Stimulated activated CD4-positive, alpha-beta T cell treated with anti-CD3 and anti-CD28 coated beads, Interleukin-2, amount 100 ng/mL, for 4 hours (primary cell): ENCODE measurements at regions not wholly inside any gene's neighbourhood (a gene's known extent, or its start where the extent isn't known, plus 50 kb on each side); places are given as distances from the start of the nearest gene placed in this dataset.

ENCODE experiments used
- DNase-seq: peaks from one replicate; pipeline ENCODE4 v3.0.0-alpha.2; 2020; ENCODE audit warnings: low read depth

DNA sequence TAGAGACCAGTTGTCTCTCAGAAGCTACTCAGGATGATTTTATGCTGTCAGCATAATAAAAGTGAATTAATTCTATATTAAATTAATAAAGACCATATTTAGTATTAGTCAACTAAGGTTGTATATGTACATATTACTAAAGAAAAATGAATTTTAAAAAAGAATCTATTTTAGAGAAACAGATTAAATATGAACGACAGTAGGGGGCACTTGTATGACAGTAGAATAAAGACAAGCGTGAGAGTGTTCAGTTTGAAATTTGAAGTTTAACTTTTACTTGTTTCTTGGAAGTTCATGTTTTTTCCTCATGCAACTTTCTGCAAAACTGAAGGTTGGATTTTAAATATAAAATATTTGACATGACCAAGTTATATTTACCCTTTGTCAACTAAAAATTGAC lies 67.9 kb upstream of the MACF1 start:
- no peak for DNase-seq

DNA sequence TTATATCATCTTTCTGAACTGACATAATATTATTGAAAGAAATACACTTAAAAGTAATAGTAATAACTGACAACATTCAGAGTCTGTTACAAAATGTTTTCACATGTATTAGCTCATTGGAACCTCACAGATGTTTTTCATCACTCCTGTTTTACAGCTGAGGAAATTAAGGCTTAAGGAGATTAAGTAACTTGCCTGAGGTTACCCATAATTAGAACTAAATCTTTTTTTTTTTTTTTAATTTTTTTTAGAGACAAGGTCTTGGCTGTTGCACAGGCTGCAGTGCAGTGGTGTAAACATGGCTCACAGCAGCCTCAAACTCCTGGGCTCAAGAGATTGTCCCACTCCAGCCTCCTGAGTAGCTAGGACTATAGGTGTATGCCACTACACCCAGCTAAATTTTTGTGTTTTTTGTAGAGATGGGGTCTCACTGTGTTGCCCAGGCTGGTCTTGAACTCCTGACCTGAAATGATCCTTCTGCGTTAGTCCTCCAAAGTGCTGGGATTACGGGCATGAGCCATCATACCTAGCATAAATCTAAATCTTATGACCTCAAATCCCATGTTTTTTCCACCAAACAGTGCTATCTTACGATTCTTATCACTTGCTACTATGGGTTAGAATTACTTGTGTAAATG lies 64.7 kb upstream of the MACF1 start:
- DNase-seq = no peak

- no peak for DNase-seq
Observed at GRCh38 chr1:39141925-39142324, 62.6 kb upstream of the MACF1 start.

GRCh38 chr1:39142401-39143060 lies 62.0 kb upstream of the MACF1 start:
- no peak for DNase-seq

GRCh38 chr1:39144924-39145323 lies 59.6 kb upstream of the MACF1 start:
- no peak for DNase-seq

DNA sequence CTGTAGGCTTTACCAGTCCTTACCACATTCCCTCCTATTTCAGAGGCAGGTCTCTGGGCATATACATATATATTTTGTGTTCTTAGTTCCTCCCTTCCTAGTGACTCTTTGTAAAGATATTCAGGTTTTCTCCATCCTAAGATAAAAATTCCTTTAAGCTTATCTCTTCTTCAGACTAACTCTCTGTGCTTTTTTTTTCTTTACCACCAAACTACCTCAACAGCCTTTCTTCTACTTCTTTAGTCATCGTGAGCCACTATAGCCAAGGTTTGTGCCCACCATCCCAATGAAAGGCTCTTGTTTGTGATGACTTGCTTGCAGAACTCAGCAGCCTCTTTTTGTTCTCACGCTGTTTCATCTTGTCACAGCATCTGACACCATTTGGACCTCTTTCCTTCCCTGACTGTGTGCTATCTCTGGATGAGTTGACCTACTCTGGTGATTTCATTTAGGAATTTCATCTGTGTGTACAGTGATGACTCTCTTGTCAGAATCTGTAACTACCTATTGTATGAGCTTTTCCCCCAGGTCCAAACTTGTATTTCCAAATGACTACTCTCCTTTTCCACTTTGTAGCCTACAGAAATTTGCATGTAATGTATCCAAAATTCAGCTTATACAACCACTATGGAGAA lies 59.0 kb upstream of the MACF1 start:
- no peak for DNase-seq

DNA sequence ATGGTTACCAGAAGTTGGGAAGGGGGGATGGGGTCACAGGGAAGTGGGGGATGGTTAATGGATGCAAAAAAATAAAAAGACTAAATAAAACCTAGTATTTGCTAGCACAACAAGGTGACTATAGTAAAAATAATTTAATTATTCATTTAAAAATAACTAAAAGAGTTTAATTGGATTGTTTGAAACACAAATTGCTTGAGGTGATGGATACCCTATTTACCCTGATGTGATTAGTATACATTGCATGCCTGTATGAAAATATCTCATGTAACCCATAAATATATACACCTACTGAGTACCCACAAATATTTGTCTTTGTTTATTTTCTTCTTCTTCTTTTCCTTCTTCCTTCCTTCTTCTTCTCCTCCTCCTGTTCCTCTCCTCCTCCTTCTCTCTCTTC lies 57.8 kb upstream of the MACF1 start:
- DNase-seq = no peak

DNA sequence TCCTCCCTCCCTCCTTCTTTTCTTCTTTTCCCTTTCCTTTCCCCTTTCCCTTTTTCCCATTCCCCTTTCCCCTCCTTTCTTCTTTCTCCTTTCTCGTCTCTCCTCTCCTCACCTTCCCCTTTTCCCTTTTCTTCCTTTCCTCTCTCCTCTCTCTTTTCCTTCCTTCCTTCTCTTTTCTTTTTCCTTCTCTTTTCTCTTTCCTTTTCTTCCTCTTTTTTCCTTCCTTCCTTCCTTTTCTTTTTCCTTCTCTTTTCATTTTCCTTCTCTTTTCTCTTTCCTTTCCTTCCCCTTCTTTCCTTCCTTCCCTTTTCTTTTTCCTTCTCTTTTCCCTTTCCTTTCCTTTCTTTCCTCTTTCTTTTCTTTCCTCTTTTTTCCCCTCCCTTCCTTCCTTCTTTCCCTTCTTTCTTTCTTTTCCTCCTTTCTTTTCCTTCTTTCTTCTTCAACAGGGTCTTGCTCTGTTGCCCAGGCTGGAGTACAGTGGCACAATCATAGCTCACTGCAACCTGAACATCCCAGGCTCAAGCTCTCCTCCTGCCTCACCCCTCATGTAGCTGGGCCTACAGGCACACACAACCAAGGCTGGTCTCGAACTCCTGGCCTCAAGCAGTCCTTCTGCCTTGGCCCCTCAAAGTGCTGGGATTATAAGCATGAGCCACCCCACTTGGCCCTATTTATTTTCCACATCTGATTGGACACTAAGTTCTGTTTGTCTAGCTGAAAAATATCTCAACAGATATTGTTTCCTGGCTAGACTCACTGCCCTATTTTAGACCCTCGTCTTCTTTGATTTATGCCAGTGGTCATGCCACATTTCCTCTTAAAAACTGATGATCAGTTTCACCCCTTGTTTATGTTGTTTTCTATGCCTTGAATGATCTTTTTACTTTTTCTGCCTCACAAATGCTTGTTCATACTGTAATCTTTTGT lies 57.1 kb upstream of the MACF1 start:
- DNase-seq = no peak

DNA sequence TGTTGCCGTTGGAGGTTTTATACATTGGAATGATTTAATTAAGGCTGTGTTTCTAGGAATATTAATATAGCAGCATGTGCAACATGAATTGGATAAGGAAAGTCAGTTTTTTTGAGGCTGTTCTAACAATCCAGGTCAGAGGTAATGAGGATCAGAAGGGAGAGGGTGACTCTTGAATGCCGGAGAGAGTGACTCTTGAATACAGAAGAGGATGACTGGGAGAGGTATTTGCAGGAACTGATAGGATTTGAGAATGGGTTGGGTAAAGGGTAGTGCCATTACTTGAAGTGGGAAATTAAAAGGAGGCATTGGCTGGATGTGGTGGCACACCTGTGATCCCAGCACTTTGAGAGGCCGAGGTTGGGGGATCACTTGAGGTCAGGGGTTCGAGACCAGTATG lies 55.6 kb upstream of the MACF1 start:
- DNase-seq = no peak

- DNase-seq = no peak
Observed at GRCh38 chr1:39149509-39149908, 55.0 kb upstream of the MACF1 start.

DNA sequence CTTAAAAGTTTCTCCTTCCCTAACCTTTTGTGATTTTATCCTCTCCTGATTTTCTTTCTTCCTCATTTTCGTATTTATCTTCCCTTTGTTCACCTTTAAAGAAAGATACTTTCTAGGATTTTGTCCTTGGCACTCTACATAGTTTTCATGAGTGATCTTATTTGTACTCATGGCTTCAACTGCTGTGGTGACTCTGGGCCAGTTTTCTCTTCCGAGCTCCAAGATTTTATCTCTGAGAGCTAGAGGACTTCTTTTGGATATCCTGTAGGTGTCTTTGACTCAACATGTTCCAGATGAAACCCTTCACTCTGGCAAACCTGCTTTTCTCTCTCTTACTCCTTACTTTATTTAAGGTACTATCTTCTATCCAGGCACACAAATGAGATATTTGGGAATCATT lies 53.7 kb upstream of the MACF1 start:
- no peak for DNase-seq

- DNase-seq = no peak
Observed at GRCh38 chr1:39151267-39151666, 53.2 kb upstream of the MACF1 start.

- DNase-seq = no peak
Observed at GRCh38 chr1:39152923-39153322, 51.6 kb upstream of the MACF1 start.

GRCh38 chr1:39153684-39154083 lies 50.8 kb upstream of the MACF1 start:
- no peak for DNase-seq

GRCh38 chr1:39154553-39155421 lies 49.7 kb upstream of the MACF1 start:
- DNase-seq = no peak
